ENCODE measurements at regions not wholly inside any gene's neighbourhood (a gene's known extent, or its start where the extent isn't known, plus 50 kb on each side); places are given as distances from the start of the nearest gene placed in this dataset.

GRCh38 chr3:167188592-167188991, 191.5 kb downstream of the ZBBX start:
- no peak for DNase-seq

GRCh38 chr3:167187221-167187620, 192.9 kb downstream of the ZBBX start:
- no peak for DNase-seq

DNA sequence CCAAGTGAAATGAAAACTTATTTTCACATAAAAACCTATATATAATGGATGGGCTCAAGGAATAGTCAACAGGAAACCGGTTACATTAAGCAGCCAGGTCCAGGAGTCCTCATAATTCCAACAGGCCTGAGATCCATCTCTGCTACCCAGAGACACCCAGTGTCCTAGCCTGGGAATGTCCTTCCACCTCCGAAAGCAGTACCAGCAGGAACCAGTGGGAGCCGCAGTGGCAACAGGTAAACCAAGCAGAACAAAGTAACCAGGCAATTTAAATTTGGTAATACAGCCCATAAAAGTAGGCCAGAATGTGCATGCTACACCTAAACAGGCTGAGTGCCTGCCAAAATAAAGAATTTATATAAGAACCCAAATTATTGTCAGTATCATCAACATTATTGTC, 195.6 kb downstream of the ZBBX start:
- peak; percentile 20 for DNase-seq

DNA sequence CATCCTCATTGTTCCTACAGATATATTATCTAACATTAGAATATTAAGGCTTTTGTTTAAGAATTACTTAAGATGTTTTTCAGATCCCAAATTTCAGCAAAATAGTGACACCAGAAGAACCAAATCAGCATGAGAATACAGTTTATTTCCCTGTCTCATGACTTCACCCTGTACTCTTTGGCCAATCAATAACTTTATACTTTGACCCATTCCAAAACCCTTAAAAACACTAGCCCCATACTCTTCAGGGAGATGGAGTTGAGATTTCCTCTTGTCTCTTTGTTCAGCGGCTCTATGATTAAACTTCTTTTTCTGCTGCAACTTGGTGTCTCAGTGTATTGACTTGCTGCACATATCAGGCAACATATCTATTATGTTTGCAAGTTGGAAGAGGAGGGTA, 207.7 kb downstream of the ZBBX start:
- DNase-seq: no peak

DNA sequence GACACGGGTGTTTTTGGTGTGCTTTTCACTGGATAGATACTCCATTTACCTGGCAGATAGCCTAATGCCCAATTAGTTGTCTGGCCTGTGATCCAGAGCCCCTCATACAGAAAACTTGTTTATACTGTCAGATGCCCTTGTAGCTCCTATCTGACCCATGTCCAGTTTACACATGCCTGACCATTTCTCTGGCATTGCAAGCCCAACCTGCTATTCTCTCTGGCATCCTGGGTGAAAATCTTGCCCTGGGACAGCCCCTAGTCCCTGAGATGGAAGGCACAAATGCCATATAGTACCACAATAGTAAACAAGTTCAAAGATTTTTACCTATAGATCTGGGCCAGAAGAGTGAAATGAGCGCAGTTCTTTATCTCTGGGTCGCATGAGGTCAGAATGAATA, 212.6 kb downstream of the ZBBX start:
- DNase-seq: no peak

- no peak for DNase-seq
Observed at GRCh38 chr3:167166594-167167253, 213.4 kb downstream of the ZBBX start.

DNA sequence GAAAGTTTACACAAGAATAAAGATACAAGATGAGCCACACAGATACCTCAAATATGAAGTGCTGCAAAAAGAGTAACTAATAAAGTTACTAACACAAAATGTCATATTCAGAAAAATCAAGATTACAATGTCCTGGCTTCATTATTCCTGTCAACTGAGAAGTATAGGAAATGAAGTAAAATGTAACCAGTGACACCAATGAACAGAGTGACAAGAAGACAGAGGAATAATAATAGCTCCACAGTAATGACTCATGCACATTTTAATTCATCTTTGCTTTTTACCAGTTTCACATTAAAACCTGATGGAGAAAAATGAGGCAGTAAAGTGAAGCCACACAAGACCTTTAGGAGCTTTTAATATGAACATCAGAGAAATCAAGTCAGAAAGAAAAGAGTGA, 214.1 kb downstream of the ZBBX start:
- DNase-seq: no peak

DNA sequence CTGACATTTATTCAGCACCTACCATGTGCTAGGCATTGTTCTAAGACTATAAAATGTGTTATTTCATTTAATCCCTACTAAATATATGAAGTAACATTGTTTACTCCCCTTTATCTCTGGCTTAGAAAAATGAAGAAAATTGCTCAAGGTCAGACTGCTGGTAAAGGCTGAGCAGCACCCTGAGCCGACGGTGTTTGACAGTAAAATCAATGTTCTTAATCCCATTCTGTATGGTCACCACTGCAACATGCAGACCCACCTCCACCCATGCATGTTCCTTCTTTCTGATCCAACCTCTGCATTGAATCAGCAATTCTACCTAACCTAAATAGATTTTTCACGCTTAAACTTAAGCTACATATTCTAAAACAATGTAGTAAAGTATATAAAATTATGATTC, 216.5 kb downstream of the ZBBX start:
- DNase-seq: no peak

- no peak for DNase-seq
Observed at GRCh38 chr3:167162083-167162482, 218.0 kb downstream of the ZBBX start.

- DNase-seq: no peak
Observed at GRCh38 chr3:167160781-167161180, 219.3 kb downstream of the ZBBX start.

DNA sequence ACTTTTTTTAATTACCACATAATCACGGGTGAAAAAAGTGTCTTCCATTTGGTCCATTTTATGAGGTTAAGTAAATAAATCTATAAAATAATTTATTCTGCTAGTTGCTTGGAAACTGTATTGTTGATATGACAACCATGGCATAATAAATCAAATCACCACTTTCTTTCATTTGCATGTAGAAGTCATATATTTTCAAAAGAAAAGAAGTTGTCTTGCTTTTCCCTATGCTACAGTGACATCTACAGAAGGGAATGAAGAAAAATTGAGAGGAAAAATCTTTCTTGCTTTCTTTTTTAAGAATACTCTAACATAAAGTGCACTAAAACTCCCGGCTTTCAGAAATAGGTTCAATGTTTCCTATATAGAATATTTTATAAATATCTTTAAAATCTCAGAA, 228.5 kb downstream of the ZBBX start:
- DNase-seq: no peak

DNA sequence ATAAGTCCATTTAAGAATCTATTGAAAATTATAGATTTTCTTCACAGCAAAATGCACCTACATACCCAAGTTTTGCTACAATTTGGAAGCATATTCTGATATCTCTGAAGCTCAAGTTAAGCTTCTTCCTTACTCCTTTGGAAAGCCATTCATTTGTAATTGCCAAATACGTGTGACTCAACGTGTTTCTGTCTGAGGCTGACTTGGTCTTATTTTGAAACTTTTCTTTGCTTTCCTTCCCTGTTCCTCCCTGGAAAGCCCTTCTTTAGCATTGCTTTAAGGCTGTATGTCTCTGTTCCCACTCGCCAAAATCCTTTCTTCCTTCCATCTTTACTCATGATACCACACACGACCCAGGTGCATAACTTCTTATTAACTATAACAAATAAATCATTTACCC, 232.0 kb downstream of the ZBBX start:
- DNase-seq: no peak

GRCh38 chr3:167146911-167147310, 233.2 kb downstream of the ZBBX start:
- DNase-seq: no peak

- no peak for DNase-seq
Observed at GRCh38 chr3:167125612-167126407, 254.3 kb downstream of the ZBBX start.

- no peak for DNase-seq
Observed at GRCh38 chr3:167120828-167121227, 259.3 kb downstream of the ZBBX start.

- DNase-seq: no peak
Observed at GRCh38 chr3:167116120-167116922, 263.8 kb downstream of the ZBBX start.

GRCh38 chr3:167115331-167115934, 264.7 kb downstream of the ZBBX start:
- DNase-seq: no peak

DNA sequence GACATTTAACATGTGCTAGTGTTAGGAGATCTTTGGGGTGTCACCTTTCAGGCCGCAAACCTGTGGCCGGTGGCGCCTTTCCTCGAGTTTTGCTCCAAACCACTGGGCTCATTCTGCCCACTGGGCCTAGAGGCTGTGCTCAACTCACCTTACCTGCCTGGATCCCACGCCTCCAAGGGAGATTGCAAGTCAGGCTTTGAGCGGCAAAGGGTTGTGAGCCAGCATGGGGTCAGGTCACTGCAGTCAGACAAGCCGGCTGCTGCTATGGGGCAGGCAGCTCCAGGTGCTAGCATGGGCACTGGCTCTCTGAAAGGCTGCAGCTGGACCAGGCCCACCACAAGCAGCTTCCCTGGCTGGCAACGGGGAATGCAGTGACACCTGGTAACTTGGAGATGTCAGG, 265.5 kb downstream of the ZBBX start:
- no peak for DNase-seq

GRCh38 chr3:167113035-167113830, 266.9 kb downstream of the ZBBX start:
- peak; percentile 29 for DNase-seq

DNA sequence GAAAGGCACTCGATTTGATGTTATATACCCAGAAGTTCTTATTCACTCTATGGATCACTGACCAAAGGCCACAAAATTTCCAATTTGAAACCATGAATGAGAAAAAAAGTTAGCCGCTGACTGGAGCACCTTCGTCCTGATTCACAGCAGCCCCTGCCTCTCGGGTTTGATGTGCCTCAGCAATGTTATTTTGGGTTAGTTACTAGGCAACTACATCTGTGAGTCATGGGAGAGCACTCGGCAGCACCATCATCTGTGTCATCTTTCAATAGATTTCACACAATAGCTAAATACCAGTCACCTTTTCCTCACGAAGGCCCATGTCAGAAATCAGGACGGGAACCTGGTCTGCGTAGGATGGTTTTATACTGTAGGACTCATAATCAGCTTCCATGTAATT, 269.2 kb downstream of the ZBBX start:
- peak; percentile 65 for DNase-seq

DNA sequence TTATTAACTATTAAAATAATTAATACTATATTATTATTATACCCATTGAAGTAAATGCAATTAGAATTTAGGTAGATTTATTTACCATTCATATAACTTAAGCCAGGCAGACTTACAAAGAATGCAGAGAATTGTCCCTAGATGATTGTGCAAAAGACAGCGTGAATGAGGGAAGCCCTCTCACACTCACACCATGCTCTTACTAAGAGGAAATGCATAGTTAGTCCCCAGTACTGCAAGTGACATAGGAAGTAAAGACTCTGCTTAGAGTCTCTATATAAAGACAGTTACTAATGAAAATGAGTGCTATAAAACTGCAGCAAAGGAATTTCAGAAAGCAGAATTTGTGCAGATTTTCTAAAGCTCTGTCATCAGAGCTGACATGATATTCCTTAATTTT, 270.4 kb downstream of the ZBBX start:
- DNase-seq: no peak

DNA sequence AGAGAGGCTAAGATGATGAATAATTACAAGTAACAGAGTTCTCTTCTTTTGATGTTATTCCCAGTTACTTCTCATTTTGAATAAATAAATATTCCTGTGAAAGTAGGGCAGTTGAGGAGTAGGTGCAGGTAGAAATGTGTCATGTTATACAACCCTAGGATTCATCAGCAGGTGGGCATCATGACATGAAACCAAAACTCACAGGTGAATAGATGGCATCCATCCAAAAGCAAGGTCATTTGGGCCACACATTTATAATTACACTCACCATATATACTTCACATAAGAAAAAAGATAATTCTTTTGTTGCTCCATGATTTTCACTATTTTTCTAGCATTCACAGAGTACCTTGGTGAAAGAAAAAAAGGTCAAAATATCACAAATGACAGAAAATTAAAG, 273.6 kb downstream of the ZBBX start:
- peak; percentile 93 for DNase-seq

DNA sequence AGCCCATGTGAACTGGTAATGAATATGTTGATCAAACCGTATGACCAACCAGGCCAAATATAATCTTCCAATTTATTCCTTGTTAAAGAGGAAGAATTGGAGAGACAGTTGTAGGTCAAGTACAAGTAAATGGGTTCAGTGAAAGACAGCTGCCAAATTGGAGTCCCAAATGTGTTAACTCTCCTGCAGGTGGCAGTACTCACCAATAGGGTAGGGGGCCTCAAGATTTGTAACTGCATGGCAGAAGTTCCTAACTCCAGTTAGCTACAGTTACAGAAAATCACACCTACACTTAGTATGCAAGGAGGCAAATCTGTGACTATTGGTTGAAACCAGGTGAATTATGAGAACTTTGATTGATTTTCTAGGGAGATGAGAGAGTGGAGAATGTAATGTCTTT, 278.0 kb downstream of the ZBBX start:
- DNase-seq: no peak

All from RPMI8226 (cell line).